ENCODE measurements at regions not wholly inside any gene's neighbourhood (a gene's known extent, or its start where the extent isn't known, plus 50 kb on each side); places are given as distances from the start of the nearest gene placed in this dataset.

- TF ChIP-seq CTCF (conservative IDR thresholded peaks at IDR 0.05; ENCODE audit: low read depth, low read length) = no peak
- no peak for DNase-seq (ENCODE audit: low read depth)
- no peak overlapping the region for H3K4me3 ChIP-seq (ENCODE audit: low read depth, low read length)
Measured at GRCh38 chr12:73262788-73263381, 990.7 kb downstream of the TRHDE start.

- no peak for TF ChIP-seq CTCF (conservative IDR thresholded peaks at IDR 0.05; ENCODE audit: low read depth, low read length)
- no peak overlapping the region for H3K4me3 ChIP-seq (ENCODE audit: low read depth, low read length)
- DNase-seq (ENCODE audit: low read depth) = no peak
Measured at GRCh38 chr12:73266206-73266605, 994.0 kb downstream of the TRHDE start.

- no peak for DNase-seq (ENCODE audit: low read depth)
- no peak for TF ChIP-seq CTCF (conservative IDR thresholded peaks at IDR 0.05; ENCODE audit: low read depth, low read length)
- H3K4me3 ChIP-seq (ENCODE audit: low read depth, low read length) = no peak overlapping the region
Measured at GRCh38 chr12:73274976-73275375, 1002.8 kb downstream of the TRHDE start.

GRCh38 chr12:73277971-73278370 is 1005.8 kb downstream of the TRHDE start:
- TF ChIP-seq CTCF (conservative IDR thresholded peaks at IDR 0.05; ENCODE audit: low read depth, low read length) = no peak
- no peak overlapping the region for H3K4me3 ChIP-seq (ENCODE audit: low read depth, low read length)
- no peak for DNase-seq (ENCODE audit: low read depth)

GRCh38 chr12:73301530-73301929 is 1029.4 kb downstream of the TRHDE start:
- TF ChIP-seq CTCF (conservative IDR thresholded peaks at IDR 0.05; ENCODE audit: low read depth, low read length) = no peak
- no peak overlapping the region for H3K4me3 ChIP-seq (ENCODE audit: low read depth, low read length)
- no peak for DNase-seq (ENCODE audit: low read depth)

GRCh38 chr12:73307260-73307659 is 1035.1 kb downstream of the TRHDE start:
- no peak overlapping the region for H3K4me3 ChIP-seq (ENCODE audit: low read depth, low read length)
- no peak for DNase-seq (ENCODE audit: low read depth)
- TF ChIP-seq CTCF (conservative IDR thresholded peaks at IDR 0.05; ENCODE audit: low read depth, low read length) = no peak

GRCh38 chr12:73308079-73308478 is 1035.9 kb downstream of the TRHDE start:
- DNase-seq (ENCODE audit: low read depth) = no peak
- no peak overlapping the region for H3K4me3 ChIP-seq (ENCODE audit: low read depth, low read length)
- no peak for TF ChIP-seq CTCF (conservative IDR thresholded peaks at IDR 0.05; ENCODE audit: low read depth, low read length)
